Activated CD8-positive, alpha-beta memory T cell treated with anti-CD3 and anti-CD28 coated beads for 4 hours (primary cell): ENCODE measurements at regions not wholly inside any gene's neighbourhood (a gene's known extent, or its start where the extent isn't known, plus 50 kb on each side); places are given as distances from the start of the nearest gene placed in this dataset.
A peak's percentile ranks its signal among the peaks of the same experiment; 100 is the strongest.
"Not testable (repeated sequence)": the region's sequence is repeated elsewhere in the genome, so short reads cannot be mapped to it uniquely, and the experiment has no call there.

Source experiments
- DNase-seq, 2 donors: peaks; one replicate each; pipeline ENCODE4 v3.0.0-alpha.2; 2020; ENCODE audit warnings: low read depth in 2 of 2

DNA sequence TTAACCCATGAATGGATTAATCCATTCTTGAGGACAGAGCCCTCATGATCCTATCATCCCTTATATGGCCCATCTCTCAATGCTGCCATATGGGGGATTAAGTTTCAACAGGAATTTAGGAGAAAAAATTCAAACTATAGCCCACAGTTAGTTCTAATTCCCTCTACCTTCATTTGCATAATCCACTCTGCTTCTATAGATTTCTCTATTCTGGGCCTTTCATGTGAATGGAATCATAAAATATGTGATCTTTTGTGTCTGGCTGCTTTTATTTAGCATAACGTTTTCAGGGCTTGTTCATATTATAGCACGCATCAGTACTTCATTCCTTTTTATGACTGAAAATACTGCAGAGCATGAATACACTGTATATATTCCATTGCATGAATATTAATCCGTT, 55.4 kb downstream of the CTSL start:
- no peak for DNase-seq

DNA sequence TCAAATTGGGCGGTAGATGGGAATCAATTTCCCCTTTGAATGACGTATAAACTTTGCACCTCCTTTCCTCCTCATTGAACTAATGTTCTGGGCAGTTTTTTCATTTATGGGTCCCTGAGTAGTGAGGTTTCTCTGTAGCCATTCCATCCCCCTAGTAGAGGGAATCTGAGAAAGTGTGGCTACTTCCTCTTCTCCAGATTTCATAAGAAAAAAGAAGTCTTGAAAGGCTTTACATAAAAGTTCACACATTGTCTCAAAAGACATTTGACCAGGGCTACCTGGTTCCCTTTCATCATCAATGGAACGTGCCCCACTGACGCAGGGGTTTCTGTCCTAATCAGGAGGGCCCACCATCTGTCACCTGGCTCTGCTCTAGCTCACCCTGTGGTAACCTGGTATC, 57.3 kb downstream of the CTSL start:
- no peak for DNase-seq

DNA sequence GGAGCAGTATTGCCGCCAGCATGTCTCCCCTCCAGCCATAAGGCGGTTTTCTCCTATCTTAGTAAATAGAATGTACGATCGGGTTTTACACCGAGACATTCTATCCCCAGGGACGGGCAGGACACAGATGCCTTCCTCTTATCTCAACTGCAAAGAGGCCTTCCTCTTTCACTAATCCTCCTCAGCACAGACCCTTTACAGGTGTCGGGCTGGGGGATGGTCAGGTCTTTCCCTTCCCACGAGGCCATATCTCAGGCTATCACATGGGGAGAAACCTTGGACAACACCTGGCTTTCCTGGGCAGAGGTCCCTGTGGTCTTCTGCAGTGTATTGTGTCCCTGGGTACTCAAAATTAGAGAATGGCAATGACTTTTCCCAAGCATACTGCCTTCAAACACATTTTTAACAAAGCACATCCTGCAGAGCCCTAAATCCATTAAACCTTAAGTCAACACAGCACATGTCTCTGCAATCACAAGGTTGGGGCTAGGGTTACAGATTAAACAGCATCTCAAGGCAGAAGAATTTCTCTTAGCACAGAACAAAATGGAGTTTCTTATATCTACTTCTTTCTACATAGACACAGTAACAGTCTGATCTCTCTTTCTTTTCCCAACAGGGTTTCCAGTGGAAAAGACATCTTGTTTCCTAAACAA, 59.5 kb downstream of the CTSL start:
- not testable (repeated sequence) for DNase-seq

DNA sequence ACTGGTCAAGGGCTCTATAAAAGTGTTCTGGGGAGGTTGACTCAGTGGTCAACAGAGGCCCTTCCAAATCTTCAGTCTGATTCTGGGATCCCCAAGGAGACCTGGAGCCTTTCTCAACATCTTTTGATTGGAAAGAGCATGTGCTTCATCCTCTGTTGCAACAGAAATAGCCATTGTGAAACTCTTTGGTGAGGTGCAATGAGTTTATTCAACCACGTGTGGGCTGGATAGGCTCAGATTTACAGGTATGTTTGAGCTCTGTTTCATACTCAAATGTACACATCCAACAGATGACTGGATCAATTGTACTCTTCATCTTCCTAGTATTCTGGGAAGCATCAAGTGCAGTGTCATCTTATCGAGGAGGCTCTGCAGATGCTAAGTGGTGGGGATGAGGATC, 60.5 kb downstream of the CTSL start:
- DNase-seq: no peak

DNA sequence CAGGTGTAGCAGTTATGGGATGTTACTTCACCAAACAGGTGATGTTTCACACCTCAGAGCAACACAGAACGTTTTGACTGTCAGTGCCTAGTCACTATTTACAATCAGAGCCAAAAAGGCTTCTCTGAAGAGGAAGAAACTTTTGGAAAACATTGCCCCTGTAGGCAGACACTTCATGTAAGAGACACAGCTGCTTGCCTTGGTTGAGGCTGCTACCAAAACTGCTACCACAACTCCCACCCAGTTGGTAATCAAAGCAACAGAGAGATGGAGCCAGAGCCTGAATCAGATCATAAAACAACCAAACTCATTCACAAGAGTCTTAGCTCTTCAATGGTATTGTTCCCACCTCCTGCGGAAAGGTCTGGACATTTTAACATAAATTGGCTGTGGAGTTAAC, 61.0 kb downstream of the CTSL start:
- DNase-seq: no peak

DNA sequence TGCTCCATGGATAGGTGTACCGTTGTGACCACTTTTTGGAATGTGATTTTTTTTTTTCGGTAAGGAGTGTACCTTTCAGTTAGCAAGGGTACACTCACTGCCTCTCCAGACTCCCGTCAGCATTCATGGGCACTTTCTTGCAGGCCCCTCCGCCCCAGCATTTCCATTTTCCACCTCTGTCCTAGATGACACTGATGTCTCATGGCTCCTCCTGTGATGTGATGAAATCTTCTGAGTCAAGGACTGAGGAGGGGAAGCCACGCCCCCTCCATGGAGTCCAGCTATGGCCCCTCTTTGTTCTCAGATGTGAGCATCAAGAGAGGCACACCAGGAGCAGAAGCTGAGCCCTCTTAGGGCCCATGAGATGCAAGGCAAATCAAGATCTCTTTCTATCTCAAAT, 61.8 kb downstream of the CTSL start:
- DNase-seq: no peak

DNA sequence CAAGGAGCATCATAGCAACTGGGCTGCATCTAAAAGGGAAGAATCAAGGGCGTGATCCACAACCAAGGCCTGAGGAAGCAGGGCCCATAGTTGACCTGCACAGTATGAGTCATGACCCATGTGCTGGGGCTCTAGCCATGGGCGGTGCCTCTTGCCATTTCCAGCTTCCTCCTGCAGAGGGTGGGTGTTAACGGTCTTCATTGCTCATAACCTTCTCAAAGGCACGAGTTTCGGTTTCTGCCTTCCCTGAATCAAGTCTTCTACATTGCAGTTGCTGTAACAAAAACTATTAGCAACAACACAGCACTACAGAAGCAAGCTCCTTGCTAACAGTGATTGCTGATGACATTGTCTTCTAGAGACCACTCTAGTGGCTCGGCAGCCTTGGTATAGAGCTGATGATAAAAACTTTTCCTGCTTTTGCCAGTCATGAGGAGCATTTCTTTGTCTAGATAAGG, 66.9 kb downstream of the CTSL start:
- DNase-seq: peak in 1 of 2 donors; percentile 17

DNA sequence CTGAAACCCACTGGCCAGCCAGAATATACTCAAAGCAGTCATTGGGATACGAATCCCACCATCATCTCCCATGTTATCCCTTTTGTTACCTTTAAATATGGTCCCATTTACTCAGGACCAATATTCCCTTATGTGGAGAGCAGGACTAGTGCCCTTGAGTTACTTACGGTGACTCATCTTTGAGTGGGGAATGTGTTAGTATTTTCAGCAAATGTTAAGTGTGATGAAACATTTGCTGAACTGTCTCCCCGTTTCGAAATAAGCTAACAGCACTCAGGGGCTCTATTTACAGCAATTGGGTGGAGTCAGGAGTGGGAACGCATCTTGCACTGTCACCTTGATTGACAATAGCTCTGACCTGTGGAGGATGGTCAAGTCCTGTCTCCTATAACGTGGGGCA, 67.4 kb downstream of the CTSL start:
- no peak for DNase-seq

DNA sequence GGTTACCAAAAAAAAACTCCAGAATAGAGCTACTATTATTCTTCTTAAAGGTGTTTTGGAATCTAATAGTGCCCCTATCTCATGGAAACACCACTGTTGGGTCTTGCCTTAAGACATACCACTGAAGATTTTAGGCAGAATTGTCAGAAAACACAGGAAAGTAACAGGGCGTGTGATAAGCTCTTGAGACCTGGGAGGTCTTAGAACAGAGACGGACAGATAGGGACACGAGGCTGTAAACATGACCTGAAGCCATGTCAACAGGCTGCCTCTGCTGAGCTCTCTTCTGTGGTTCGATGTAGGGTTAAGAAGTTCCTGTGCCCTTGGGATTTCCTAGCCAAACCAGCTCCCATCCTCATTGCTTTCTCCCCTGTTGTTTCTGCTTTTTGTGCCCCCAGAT, 69.3 kb downstream of the CTSL start:
- no peak for DNase-seq

DNA sequence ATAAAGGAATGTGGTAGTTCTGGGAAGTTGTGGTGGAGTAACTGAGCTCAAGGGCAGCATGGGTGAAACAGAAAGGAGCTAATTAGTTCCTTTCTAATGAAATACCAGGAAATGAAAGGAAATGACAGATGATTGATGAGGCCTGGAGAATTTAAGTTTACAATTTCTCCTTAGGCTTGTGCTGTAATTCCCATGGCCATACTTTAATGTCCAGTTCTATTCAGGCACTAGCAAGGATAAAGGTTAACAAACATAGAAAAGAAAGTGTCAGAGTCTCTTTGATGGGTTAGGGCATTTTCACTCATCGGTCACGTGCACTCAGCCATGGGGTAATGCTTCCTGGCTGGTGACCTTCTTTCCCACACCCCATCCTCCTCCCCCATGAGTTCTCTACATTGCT, 70.3 kb downstream of the CTSL start:
- no peak for DNase-seq

DNA sequence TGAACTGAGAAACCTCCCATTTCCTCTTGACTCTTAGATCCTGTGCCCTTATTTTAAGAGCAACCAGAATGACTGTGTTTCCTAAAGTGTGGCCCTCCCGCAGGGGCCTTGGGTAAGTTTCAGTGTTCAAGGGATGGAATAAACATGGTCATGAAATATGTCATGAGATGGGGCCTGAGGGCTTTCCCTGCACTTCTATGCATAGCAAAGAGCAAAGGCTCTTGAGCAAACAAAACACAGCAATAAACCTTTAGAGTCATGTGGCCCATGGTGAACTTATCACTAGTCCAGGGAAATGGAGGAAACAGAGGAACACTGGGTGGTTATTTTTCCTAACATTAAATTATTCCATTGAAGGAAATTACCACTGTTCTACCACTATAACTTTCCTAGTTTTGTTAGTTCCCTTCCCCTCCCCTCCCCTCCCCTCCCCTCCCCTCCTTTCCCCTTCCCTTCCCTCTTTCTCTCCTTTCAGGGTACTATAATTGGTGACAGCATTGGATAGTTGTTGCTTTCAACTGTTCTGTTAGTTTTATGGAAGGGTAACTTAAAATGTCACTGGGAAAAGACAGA, 72.4 kb downstream of the CTSL start:
- no peak for DNase-seq

DNA sequence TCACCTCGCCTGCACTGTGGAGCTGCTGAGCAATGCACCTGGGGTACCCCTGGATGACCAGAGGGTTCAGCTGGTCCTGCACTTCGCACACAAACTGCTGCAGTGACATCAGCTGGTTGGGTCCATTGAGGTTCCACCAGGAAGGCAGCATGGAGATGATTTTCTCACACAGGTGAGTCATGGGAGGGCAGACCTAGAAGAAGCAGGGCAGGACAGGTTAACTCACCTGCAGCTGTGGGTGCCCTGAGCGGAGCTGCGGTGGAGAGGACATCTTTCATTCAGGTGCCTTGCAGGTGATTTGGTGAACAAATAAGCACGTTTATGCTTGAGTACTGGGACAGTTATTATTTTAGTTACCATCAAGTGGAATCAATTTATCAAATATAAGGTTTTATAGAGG, 73.6 kb downstream of the CTSL start:
- DNase-seq: no peak

DNA sequence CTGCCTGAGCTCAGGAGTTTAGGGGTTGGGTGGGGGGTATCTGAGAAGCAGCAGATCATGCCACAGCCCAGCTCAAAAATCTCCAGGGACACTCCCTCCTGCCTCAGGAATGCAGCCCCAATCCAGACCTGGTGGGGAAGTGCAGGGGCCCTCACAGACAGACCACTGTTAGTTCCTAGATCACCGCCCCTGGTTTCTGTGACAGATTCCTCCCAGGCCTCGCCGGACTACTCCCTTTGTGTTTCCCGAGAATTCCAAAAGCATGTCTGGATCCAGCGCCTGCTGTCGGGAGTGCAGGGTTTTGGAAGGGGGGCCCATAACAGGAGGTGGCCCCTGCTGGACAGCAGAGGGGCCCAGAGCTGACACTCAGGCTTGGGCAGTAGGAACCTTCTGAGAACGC, 74.5 kb downstream of the CTSL start:
- DNase-seq: no peak

DNA sequence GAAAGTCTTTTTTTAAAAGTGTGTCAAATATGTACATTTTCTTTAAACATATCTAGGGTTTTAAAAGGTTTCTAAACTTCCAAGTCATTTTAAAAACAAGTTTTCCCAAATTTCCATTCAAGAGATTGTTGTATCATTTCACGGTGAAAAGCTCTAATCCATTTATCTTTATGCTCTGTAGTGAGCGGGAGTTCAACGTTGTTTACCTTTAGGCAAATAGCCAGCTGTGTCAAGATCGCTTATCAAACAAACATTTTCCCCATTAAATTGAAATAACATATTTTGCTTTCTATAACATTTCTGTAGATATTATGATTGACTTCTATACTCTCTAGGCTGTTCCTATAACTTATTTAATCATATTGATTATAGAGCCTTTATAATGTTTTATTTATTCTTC, 75.1 kb downstream of the CTSL start:
- DNase-seq: no peak

DNA sequence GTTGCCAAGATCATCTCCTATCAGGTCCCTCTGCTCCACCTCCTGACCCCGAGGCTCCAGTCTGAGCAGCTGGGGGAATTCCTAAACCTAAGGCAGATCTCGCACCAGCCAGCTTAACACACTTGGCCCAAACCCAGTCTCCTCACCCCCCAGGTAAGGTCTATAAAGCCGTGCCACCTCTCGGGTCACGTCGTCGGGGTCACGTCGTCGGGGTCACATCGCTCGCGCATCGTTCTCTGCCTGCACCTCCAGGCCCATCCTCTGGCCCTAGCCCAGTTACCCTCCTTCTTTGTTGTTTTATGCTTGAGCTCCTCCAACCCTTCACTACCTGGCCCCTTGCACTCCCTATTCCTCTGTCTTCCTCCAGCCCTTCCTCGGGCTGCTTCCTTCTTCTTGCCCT, 77.2 kb downstream of the CTSL start:
- no peak for DNase-seq

DNA sequence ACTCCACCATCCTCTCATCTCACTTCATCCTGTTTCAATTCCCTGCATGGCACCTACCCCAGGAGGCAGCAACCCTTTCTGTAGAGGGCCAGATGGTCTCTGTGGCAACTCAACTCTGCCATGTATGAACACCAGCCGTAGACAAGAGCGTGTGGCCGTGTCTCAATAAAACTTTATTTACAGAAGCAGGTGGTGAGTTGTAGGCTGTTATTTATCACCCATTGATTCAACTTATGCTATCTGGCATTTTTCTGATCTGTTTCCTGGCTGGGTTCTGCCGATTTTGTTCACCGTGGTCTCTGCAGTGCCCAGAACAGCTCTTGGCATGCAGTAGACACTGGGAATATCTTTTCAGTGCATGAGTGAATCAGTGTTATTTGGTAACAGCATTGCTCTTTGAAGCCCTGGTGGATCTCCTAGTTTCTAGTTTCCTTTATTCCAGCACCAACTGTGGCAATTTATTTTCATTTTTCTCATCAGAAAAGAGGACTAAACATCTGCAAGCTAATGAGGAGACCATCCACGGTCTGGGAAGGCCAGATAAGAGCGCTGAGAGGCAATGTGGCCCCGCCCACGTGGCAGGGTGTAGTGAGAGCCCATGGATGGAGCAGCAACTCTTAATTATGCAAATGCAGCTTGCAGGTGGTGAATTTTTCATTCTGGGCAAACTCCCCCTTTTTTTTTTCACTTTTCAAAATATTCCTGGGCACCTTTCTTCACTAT, 77.9 kb downstream of the CTSL start:
- no peak for DNase-seq

DNA sequence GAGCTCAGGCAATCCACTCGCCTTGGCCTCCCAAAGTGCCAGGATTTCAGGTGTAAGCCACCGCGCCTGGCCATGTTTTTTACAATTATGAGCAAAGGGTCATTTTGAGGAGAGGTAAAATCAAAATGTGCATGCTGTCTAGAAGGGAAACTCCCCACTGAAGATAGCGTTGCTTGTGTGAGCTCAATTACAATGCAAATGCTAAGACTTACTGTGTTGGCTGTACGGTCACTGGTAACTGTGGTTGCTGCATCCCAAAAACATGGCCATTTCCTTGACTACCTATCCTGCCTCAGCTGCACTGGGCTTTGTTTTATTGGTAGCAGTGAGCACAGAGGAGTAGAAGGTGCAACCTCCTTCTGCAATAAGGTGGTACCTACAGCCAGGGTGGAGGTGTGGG, 77.4 kb upstream of the SPATA31E1 start:
- DNase-seq: no peak

DNA sequence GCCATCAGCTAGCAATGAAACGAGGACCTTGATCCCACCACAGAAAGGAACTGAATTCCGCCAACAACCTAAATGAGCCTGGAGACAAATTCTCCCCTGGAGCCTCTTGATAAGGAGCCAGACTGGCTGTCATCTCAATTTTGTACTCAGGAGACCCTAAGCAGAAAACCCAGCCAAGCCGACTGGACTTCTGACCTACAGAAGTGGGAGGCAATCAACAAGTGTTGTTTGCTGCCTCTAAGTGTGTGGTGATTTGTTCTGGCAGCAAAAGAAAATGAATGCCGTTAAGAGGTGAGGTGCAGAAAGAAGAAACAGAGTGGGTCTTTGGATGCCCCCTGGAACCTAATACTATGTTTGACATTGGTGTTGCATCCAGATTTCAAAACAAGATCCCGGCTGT, 72.7 kb upstream of the SPATA31E1 start:
- DNase-seq: no peak

DNA sequence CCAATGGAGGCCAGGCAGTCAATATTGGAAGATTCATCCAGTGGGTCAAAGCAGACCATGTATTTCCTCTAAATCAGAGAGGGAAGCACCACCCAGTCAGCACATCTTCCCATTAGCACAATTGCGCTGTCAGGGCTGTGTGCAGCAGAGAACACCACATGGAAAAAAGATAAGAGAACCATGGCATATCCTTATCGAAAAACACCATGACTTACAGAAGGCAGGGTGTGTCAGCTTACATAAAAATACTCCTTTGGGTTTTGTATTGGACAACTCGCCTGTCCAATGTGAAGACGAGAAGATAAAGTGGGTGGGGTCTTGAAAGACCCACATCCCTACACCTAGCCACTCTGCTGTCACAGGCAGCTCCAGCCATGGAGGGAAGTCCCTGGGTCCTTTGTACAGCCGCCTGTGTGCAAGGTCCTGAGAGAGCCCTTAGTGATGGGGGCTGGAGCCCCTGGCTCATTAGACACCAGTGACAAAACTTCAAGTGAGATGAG, 71.9 kb upstream of the SPATA31E1 start:
- no peak for DNase-seq

DNA sequence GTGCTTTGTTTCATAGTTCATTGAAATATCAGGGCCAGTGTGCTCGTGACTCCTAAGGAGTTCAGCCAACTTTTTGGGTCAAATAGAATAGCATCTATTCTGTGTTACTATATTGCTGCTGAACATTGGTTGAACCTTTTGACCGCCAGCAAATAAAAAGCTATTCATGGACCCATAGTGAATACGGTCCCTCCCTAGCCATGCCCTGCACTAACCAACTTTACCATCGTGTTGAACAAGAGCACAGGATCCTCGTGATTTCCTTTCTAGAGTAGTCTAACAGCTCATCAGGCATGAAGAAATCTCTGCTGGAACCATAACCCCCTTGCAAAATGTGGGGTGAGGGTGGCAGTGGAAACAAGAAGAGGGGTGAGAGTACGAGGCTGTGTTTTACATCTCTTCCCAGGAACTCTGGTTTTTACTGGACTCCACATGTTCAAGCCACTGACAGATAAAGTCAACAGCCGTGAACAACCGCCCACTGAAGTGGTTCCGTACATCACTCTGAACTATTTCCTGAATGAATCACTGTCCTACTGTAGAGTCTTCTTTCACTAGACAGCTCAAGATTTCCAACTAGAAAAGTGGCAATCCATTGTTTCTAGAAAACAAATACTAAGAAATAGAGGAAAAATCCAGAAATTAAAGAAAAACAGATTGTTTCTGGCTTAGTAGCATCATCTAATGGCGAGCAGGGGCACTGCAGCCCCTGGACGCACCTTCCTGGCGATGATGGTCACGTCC, 70.1 kb upstream of the SPATA31E1 start:
- no peak for DNase-seq

DNA sequence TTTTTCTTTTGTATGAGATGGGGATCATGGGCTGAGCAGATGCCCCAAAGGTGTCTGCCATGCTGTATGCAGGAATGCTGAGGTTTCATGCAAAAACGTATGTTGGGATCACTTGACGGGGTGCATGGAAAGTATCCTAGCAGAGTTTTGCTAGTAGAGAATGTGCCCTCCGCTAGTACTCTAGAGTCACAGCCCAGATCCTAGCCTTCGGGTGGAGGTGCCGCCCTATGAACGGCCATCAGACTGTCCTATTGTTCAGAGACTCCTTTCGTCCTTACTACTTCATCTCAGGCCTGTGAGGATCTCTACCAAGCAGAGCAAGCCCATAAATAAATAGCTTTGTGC, 69.6 kb upstream of the SPATA31E1 start:
- no peak for DNase-seq

DNA sequence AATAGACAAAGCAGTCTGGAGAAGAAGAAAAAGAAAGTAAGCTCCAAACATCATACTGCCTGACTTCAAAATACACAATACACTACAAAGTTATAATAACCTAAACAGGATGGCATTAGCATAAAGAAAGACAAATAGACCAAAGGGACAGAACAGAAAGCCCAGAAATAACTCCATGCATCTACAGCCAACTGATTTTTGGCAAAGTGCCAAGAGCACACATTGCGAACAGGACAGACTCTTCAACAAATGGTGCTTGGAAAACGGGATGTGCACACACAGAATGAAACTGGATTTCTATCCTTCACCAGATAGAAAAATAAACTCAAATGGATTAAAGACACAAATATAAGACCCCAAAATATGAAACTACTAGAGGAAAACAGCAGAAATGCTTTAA, 66.6 kb upstream of the SPATA31E1 start:
- DNase-seq: no peak

DNA sequence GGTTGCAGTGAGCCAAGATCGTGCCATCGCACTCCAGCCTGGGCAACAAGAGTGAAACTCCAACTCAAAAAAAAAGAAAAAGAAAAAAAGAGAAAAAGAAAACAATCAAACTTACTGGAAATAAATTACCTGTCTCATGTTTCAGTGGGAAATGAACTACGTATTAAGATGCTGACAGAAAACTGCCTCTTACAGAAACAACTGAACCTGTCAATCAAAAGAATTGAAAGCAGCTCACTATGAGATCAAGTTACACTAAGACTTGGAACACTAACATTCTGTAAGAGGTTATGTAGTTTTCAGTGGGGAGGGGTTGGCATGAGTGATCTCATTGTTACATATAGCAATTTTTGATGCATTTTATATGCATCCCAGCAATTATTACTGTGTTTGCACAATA, 64.4 kb upstream of the SPATA31E1 start:
- DNase-seq: no peak
